ENCODE measurements at regions not wholly inside any gene's neighbourhood (a gene's known extent, or its start where the extent isn't known, plus 50 kb on each side); places are given as distances from the start of the nearest gene placed in this dataset.

DNA sequence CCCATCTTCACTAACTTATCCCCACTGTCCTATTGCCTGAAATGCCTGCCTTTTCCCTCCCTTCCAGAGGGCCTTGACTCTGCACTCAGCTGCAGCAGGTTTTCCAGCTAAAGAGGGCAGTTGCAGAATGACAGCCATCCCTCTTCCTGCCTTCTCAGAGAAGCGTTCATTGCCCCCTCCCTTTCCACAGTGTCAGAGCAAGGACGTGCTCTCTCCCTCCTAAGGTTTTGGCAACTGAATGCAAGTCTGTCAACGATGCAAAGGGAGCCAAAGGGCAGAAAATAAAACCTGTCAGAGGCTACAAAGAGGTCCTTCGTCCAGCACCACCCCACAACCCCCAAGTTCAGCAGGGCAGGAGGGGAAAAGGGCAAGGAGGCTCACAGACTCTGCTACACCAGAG is 230.1 kb upstream of the THBS1 start:
- no peak for ATAC-seq
- TF ChIP-seq SNAI2 (CRISPR knock-in tag; IDR thresholded peaks at IDR 0.05) (no peak), ARNTL (CRISPR knock-in tag; IDR thresholded peaks at IDR 0.05; ENCODE audit: borderline replicate concordance, low read depth) (no peak), ZFP30 (CRISPR knock-in tag; IDR thresholded peaks at IDR 0.05) (no peak), ZC3H10 (CRISPR knock-in tag; IDR thresholded peaks at IDR 0.05) (no peak), GLIS3 (CRISPR knock-in tag; IDR thresholded peaks at IDR 0.05) (no peak), ZNF565 (CRISPR knock-in tag; conservative IDR thresholded peaks at IDR 0.05; ENCODE audit: low read depth) (no peak), ZNF70 (CRISPR knock-in tag; IDR thresholded peaks at IDR 0.05) (no peak), PPARA (CRISPR knock-in tag; IDR thresholded peaks at IDR 0.05; ENCODE audit: borderline replicate concordance) (no peak), ZFP3 (CRISPR knock-in tag; IDR thresholded peaks at IDR 0.05) (no peak)
- TF ChIP-seq, protein P1, sequence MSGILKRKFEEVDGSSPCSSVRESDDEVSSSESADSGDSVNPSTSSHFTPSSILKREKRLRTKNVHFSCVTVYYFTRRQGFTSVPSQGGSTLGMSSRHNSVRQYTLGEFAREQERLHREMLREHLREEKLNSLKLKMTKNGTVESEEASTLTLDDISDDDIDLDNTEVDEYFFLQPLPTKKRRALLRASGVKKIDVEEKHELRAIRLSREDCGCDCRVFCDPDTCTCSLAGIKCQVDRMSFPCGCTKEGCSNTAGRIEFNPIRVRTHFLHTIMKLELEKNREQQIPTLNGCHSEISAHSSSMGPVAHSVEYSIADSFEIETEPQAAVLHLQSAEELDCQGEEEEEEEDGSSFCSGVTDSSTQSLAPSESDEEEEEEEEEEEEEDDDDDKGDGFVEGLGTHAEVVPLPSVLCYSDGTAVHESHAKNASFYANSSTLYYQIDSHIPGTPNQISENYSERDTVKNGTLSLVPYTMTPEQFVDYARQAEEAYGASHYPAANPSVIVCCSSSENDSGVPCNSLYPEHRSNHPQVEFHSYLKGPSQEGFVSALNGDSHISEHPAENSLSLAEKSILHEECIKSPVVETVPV (CRISPR knock-in tag; IDR thresholded peaks at IDR 0.05) = no peak
- TF ChIP-seq, protein P2, sequence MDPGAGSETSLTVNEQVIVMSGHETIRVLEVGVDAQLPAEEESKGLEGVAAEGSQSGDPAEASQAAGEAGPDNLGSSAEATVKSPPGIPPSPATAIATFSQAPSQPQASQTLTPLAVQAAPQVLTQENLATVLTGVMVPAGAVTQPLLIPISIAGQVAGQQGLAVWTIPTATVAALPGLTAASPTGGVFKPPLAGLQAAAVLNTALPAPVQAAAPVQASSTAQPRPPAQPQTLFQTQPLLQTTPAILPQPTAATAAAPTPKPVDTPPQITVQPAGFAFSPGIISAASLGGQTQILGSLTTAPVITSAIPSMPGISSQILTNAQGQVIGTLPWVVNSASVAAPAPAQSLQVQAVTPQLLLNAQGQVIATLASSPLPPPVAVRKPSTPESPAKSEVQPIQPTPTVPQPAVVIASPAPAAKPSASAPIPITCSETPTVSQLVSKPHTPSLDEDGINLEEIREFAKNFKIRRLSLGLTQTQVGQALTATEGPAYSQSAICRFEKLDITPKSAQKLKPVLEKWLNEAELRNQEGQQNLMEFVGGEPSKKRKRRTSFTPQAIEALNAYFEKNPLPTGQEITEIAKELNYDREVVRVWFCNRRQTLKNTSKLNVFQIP (CRISPR knock-in tag; IDR thresholded peaks at IDR 0.05; ENCODE audit: borderline replicate concordance, low read depth) = no peak

GRCh38 chr15:39354189-39354588 is 226.7 kb upstream of the THBS1 start:
- no peak for TF ChIP-seq ARNTL (CRISPR knock-in tag; IDR thresholded peaks at IDR 0.05; ENCODE audit: borderline replicate concordance, low read depth)
- no peak for TF ChIP-seq ZC3H10 (CRISPR knock-in tag; IDR thresholded peaks at IDR 0.05)
- TF ChIP-seq GLIS3 (CRISPR knock-in tag; IDR thresholded peaks at IDR 0.05) = no peak
- TF ChIP-seq BACH2 (CRISPR knock-in tag; IDR thresholded peaks at IDR 0.05; ENCODE audit: borderline replicate concordance) = no peak
- no peak for ATAC-seq

DNA sequence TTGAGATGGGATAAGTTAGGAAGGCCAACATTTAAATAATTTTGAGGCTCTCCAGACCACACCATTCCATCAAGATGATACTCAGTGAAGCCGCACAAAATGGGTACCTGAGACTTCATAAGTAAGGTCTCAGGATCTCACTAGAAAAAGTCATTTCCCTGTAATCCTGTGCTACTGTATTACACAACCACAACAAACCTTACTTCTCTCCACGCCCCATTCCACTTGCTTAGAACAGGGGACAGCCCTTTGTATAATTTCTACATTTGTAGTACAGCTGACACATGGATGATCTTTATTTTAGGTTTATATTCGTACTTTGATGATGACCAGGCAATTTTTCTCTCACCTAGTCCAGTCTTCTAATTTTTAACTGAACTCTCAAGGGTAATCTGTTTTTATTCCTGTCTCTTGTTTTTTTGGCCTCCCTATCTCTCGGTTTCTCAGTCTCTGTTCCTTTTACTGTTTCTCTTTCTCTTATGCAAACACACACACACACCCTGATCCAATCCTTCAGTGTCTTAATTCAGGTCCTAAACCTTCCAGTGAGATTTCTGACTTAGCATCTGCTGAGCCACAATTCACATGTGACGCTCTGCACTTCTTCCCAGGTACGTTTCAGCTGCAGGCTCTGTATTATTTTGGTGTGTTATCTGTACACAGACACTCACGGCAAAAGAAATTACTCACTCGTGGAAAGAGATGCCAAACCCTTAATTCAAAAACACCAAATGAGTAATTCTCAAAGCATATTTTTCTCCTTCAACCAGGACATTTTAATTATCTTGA is 223.2 kb upstream of the THBS1 start:
- no peak for ATAC-seq
- no peak for TF ChIP-seq ZNF565 (CRISPR knock-in tag; conservative IDR thresholded peaks at IDR 0.05; ENCODE audit: low read depth)
- no peak for TF ChIP-seq ESRRG (CRISPR knock-in tag; IDR thresholded peaks at IDR 0.05)
- TF ChIP-seq PATZ1 (CRISPR knock-in tag; IDR thresholded peaks at IDR 0.05; ENCODE audit: borderline replicate concordance) = no peak
- no peak for TF ChIP-seq ZFP30 (CRISPR knock-in tag; IDR thresholded peaks at IDR 0.05)
- no peak for TF ChIP-seq TOX (CRISPR knock-in tag; IDR thresholded peaks at IDR 0.05; ENCODE audit: borderline replicate concordance)
- no peak for TF ChIP-seq TCF4 (CRISPR knock-in tag; IDR thresholded peaks at IDR 0.05; ENCODE audit: borderline replicate concordance)
- no peak for TF ChIP-seq CSDC2 (CRISPR knock-in tag; IDR thresholded peaks at IDR 0.05)
- no peak for TF ChIP-seq SNAI2 (CRISPR knock-in tag; IDR thresholded peaks at IDR 0.05)
- TF ChIP-seq ZNF8 (CRISPR knock-in tag; IDR thresholded peaks at IDR 0.05) = no peak
- TF ChIP-seq ZC3H10 (CRISPR knock-in tag; IDR thresholded peaks at IDR 0.05) = no peak

GRCh38 chr15:39358441-39359041 is 222.3 kb upstream of the THBS1 start:
- TF ChIP-seq BACH2 (CRISPR knock-in tag; IDR thresholded peaks at IDR 0.05; ENCODE audit: borderline replicate concordance) = no peak
- TF ChIP-seq TOX (CRISPR knock-in tag; IDR thresholded peaks at IDR 0.05; ENCODE audit: borderline replicate concordance) = no peak
- no peak for TF ChIP-seq ZFP30 (CRISPR knock-in tag; IDR thresholded peaks at IDR 0.05)
- TF ChIP-seq PATZ1 (CRISPR knock-in tag; IDR thresholded peaks at IDR 0.05; ENCODE audit: borderline replicate concordance) = no peak
- TF ChIP-seq GLIS3 (CRISPR knock-in tag; IDR thresholded peaks at IDR 0.05) = no peak
- no peak for TF ChIP-seq PPARA (CRISPR knock-in tag; IDR thresholded peaks at IDR 0.05; ENCODE audit: borderline replicate concordance)
- no peak for ATAC-seq
